Keratinocyte (primary cell): ENCODE measurements at regions not wholly inside any gene's neighbourhood (a gene's known extent, or its start where the extent isn't known, plus 50 kb on each side); places are given as distances from the start of the nearest gene placed in this dataset.

Source experiments
- DNase-seq: peaks from one replicate; pipeline ENCODE4 v3.0.0-alpha.2; 2011; ENCODE audit warnings: low read depth, missing footprints, low spot score
- FAIRE-seq: peaks from 2 replicates; lab custom pipeline; 2011; peaks lifted over from hg19 to GRCh38; lab: Jason Lieb, UNC
- H2AFZ ChIP-seq: 2 replicates; pipeline ENCODE4 v1.6.0; 2012; ENCODE audit warnings: low read length, control low read depth, inconsistent platforms; ENCODE audit not compliant: control insufficient read depth
- H3K27ac ChIP-seq: 2 replicates; pipeline ENCODE4 v1.5.1; 2011; ENCODE audit warnings: low read length; ENCODE audit not compliant: control insufficient read depth, insufficient read depth
- H3K27me3 ChIP-seq: 3 replicates; pipeline ENCODE4 v1.6.0; 2011; ENCODE audit warnings: low read length; ENCODE audit not compliant: control insufficient read depth, insufficient read depth; ENCODE audit errors: extremely low read depth
- H3K36me3 ChIP-seq, 2 experiments: 2 replicates in 1 of 2; 3 replicates in 1 of 2; pipeline ENCODE4 v1.5.1; 2011; ENCODE audit warnings: low read length in 2 of 2, mild to moderate bottlenecking in 1 of 2; ENCODE audit not compliant: control insufficient read depth in 2 of 2, insufficient read depth in 2 of 2; ENCODE audit errors: extremely low read depth in 1 of 2
- H3K4me1 ChIP-seq: 3 replicates; pipeline ENCODE4 v1.5.1; 2011; ENCODE audit warnings: low read length; ENCODE audit not compliant: control insufficient read depth, insufficient read depth; ENCODE audit errors: extremely low read depth
- H3K4me2 ChIP-seq: 3 replicates; pipeline ENCODE4 v1.6.0; 2011; ENCODE audit warnings: low read depth, low read length; ENCODE audit not compliant: control insufficient read depth, insufficient read depth; ENCODE audit errors: extremely low read depth
- H3K4me3 ChIP-seq, 3 experiments: fragments of 200-600 bp in 1 of 3; sonication (generic) in 1 of 3; 2 replicates in 2 of 3; 3 replicates in 1 of 3; pipeline ENCODE4 v1.5.1; 2011 to 2016; ENCODE audit warnings: low read length in 3 of 3, mild to moderate bottlenecking in 3 of 3, control low read depth in 2 of 3, inconsistent platforms in 1 of 3, low read depth in 1 of 3, mixed read lengths in 1 of 3, mixed run types in 1 of 3, moderate library complexity in 1 of 3; ENCODE audit not compliant: control insufficient read depth in 2 of 3, insufficient read depth in 2 of 3; ENCODE audit errors: extremely low read depth in 1 of 3
- H3K79me2 ChIP-seq: 2 replicates; pipeline ENCODE4 v1.6.0; 2012; ENCODE audit warnings: low read length; ENCODE audit not compliant: control insufficient read depth, insufficient read depth
- H3K9ac ChIP-seq: 3 replicates; pipeline ENCODE4 v1.6.0; 2011; ENCODE audit warnings: low read length; ENCODE audit not compliant: control insufficient read depth, insufficient read depth; ENCODE audit errors: extremely low read depth
- H3K9me1 ChIP-seq: 3 replicates; pipeline ENCODE4 v1.6.0; 2011; ENCODE audit warnings: low read length; ENCODE audit not compliant: control insufficient read depth, insufficient read depth; ENCODE audit errors: extremely low read depth
- H3K9me3 ChIP-seq: 2 replicates; pipeline ENCODE4 v1.5.1; 2012; ENCODE audit warnings: low read depth, low read length; ENCODE audit not compliant: control insufficient read depth
- H4K20me1 ChIP-seq: 3 replicates; pipeline ENCODE4 v1.6.0; 2011; ENCODE audit warnings: low read length; ENCODE audit not compliant: control insufficient read depth, insufficient read depth; ENCODE audit errors: extremely low read depth
- CTCF ChIP-seq, 3 experiments: IDR thresholded peaks in 1 of 3; conservative IDR thresholded peaks in 1 of 3; optimal IDR thresholded peaks in 1 of 3; 2 replicates in 2 of 3; 3 replicates in 1 of 3; pipeline versions ENCODE3 to v1.5.1; 2011; ENCODE audit warnings: low read length in 3 of 3, mild to moderate bottlenecking in 3 of 3, moderate library complexity in 2 of 3, control low read depth in 1 of 3, inconsistent platforms in 1 of 3; ENCODE audit not compliant: insufficient read depth in 2 of 3; ENCODE audit errors: extremely low read depth in 1 of 3
- EZH2 ChIP-seq: IDR thresholded peaks from one replicate; pipeline ENCODE4 v1.6.1; 2012; ENCODE audit warnings: inconsistent platforms, mild to moderate bottlenecking, low read length, moderate library complexity
- dilution Hi-C: fragments of 300-500 bp; cut with MboI; formaldehyde crosslinking; loops from one replicate; pipeline ENCODE4 v1.7.0; 2020; ENCODE audit warnings: low sequenced_read_pairs; ENCODE audit not compliant: extremely low pct_ligation_motif_present

DNA sequence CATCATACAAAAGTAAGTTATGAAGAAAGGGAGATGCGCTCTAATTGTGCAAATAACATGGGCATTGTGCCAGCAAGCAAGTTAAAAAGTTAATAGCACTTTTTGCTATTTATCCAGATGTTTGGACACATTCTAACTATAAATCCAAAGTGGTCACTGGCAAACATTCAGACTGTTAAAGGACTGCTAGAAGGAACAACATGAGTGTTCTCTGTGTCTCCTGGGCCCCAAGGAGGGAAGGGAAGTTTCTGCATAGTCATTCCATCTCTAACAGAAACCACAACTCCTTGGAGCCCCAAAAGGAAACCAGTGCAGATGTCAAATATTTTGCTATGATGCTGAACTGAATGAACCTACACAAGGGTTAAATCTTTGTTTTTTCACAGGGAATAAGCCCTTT is 213.3 kb upstream of the HNRNPA3 start:
- no peaks in the 10 kb centered on the region for H4K20me1 ChIP-seq
- TF ChIP-seq EZH2: no peak
- no peak for TF ChIP-seq CTCF (optimal IDR thresholded peaks at IDR 0.05 in 1 of 3, IDR thresholded peaks at IDR 0.05 in 1 of 3, conservative IDR thresholded peaks at IDR 0.05 in 1 of 3; ENCODE audit: extremely low read depth in 1 of 3, insufficient read depth in 2 of 3, low read length in 3 of 3)
- no peak overlapping the region for H3K4me3 ChIP-seq
- no peaks in the 10 kb centered on the region for H3K9me3 ChIP-seq
- H2AFZ ChIP-seq: no peak overlapping the region
- dilution Hi-C loops: no loop called here
- DNase-seq (no peak), FAIRE-seq (no peak)
- no peaks in the 10 kb centered on the region for H3K36me3 ChIP-seq
- no peak overlapping the region for H3K9ac ChIP-seq
- no peak overlapping the region for H3K27ac ChIP-seq
- H3K4me2 ChIP-seq: no peak overlapping the region
- no peaks in the 10 kb centered on the region for H3K79me2 ChIP-seq
- H3K4me1 ChIP-seq: no peaks in the 10 kb centered on the region
- no peaks in the 10 kb centered on the region for H3K27me3 ChIP-seq
- H3K9me1 ChIP-seq: no peaks in the 10 kb centered on the region

GRCh38 chr2:177000061-177000714 is 212.4 kb upstream of the HNRNPA3 start:
- Histone ChIP-seq H4K20me1 (no peaks in the 10 kb centered on the region), H3K9me3 (no peaks in the 10 kb centered on the region), H2AFZ (no peak overlapping the region), H3K27me3 (no peaks in the 10 kb centered on the region), H3K4me2 (no peak overlapping the region), H3K4me1 (no peaks in the 10 kb centered on the region), H3K9me1 (no peaks in the 10 kb centered on the region), H3K9ac (no peak overlapping the region), H3K4me3 (no peak overlapping the region), H3K27ac (no peak overlapping the region), H3K36me3 (no peaks in the 10 kb centered on the region), H3K79me2 (no peaks in the 10 kb centered on the region)
- no peak for DNase-seq
- FAIRE-seq: no peak
- dilution Hi-C loops: no loop called here
- TF ChIP-seq EZH2: no peak
- TF ChIP-seq CTCF (optimal IDR thresholded peaks at IDR 0.05 in 1 of 3, IDR thresholded peaks at IDR 0.05 in 1 of 3, conservative IDR thresholded peaks at IDR 0.05 in 1 of 3; ENCODE audit: extremely low read depth in 1 of 3, insufficient read depth in 2 of 3, low read length in 3 of 3): no peak
